Lung (tissue), 11 donors: ENCODE measurements at regions not wholly inside any gene's neighbourhood (a gene's known extent, or its start where the extent isn't known, plus 50 kb on each side); places are given as distances from the start of the nearest gene placed in this dataset.

Experiments used
- ATAC-seq: fragments of 200-7000 bp; cut with Tn5 transposase; one replicate; pipeline ENCODE4 v1.9.1; 2020; ENCODE audit warnings: moderate number of reproducible peaks; ENCODE audit not compliant: insufficient read depth, low FRiP score
- DNase-seq, 3 donors: peaks; one replicate each; pipeline ENCODE4 v3.0.0-alpha.2; 2013 to 2017
- H3K27ac ChIP-seq, 2 donors: one replicate each; pipeline ENCODE4 v1.5.1; 2013; ENCODE audit warnings: mild to moderate bottlenecking in 2 of 2, moderate library complexity in 2 of 2, control low read depth in 1 of 2, inconsistent platforms in 1 of 2, low read depth in 1 of 2, low read length in 1 of 2
- H3K27me3 ChIP-seq, 3 donors: one replicate each; pipeline ENCODE4 v1.5.1; 2013; ENCODE audit warnings: low read length in 2 of 3; ENCODE audit not compliant: control insufficient read depth in 3 of 3, insufficient read depth in 3 of 3
- H3K36me3 ChIP-seq, 4 donors: one replicate each; pipeline ENCODE4 v1.5.1; 2013; ENCODE audit warnings: low read length in 4 of 4, mild to moderate bottlenecking in 1 of 4, moderate library complexity in 1 of 4; ENCODE audit not compliant: control insufficient read depth in 4 of 4, insufficient read depth in 4 of 4
- H3K4me1 ChIP-seq, 5 donors: one replicate each; pipeline ENCODE4 v1.5.1; 2013; ENCODE audit warnings: low read length in 5 of 5, mild to moderate bottlenecking in 2 of 5, moderate library complexity in 1 of 5; ENCODE audit not compliant: control insufficient read depth in 5 of 5, insufficient read depth in 5 of 5
- H3K4me3 ChIP-seq: one replicate; pipeline ENCODE4 v1.5.1; 2013; ENCODE audit warnings: mild to moderate bottlenecking, control low read depth, moderate library complexity
- H3K9ac ChIP-seq, 2 donors: one replicate each; pipeline ENCODE4 v1.5.1; 2013; ENCODE audit warnings: low read length in 2 of 2, control low read depth in 1 of 2; ENCODE audit not compliant: insufficient read depth in 1 of 2
- H3K9me3 ChIP-seq, 4 donors: one replicate each; pipeline ENCODE4 v1.5.1; 2013; ENCODE audit warnings: low read length in 3 of 4, mild to moderate bottlenecking in 1 of 4, moderate library complexity in 1 of 4; ENCODE audit not compliant: control insufficient read depth in 4 of 4, insufficient read depth in 3 of 4
- WGBS, 2 donors: extraction: QIAGEN DNeasy Blood & Tissue Kit; methylation state at CpG; one replicate each; pipeline ENCODE4 v1.1.7; 2013; 5-methylcytosine and 5-hydroxymethylcytosine counted together
- TF ChIP-seq, protein P1 (sequence below): IDR thresholded peaks from 2 replicates; pipeline ENCODE4 v1.5.1; 2012; ENCODE audit warnings: mild to moderate bottlenecking; ENCODE audit errors: control extremely low read depth, extremely low read depth
- donor health status: control.
- donor health status: control.
- donor health status: Bipolar disorder and iron deficiency.
- donor health status: healthy.
- donor health status: DM: yes; HTN: yes; CAD: no.

DNA sequence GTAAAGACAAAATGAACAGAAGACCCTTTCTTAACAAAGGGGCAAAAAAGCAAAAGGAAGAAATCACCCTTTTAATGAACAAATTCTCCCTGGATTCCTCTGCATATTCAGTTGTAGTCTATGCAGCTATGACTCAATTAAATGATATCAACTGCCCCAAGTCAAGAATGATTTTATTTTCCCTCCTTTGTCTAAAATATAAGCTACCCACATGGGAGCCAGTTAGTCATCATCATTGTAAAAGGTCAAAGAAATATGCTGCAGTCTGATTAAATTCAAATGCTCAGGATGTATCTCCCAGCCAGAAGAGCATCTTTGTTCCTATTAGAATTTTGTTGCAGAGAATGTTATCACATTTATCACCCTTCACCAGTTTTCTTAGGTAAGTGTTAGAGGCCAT is 84.0 kb downstream of the SST start:
- TF ChIP-seq, protein P1, sequence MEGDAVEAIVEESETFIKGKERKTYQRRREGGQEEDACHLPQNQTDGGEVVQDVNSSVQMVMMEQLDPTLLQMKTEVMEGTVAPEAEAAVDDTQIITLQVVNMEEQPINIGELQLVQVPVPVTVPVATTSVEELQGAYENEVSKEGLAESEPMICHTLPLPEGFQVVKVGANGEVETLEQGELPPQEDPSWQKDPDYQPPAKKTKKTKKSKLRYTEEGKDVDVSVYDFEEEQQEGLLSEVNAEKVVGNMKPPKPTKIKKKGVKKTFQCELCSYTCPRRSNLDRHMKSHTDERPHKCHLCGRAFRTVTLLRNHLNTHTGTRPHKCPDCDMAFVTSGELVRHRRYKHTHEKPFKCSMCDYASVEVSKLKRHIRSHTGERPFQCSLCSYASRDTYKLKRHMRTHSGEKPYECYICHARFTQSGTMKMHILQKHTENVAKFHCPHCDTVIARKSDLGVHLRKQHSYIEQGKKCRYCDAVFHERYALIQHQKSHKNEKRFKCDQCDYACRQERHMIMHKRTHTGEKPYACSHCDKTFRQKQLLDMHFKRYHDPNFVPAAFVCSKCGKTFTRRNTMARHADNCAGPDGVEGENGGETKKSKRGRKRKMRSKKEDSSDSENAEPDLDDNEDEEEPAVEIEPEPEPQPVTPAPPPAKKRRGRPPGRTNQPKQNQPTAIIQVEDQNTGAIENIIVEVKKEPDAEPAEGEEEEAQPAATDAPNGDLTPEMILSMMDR: no peak

DNA sequence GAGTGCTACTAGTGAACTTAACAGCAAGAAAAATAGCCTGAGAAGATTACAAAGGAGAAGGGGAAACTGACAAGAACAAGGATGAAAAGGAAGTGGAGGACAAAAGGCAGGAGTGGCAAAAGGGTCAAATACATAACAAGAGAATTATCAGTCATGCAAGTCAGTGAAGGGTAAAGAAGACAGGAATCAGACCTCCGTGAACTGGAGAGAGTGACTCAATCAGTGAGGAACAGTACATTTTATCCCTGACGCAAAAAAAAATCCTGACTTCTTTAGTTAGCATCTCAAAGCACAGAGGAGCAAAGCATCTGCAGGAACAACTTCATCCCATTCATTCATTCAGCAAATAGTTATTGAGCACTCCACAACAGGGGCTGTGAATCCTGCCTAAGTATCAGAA is 97.8 kb downstream of the SST start:
- no peak for ATAC-seq
- Histone ChIP-seq H3K9ac (no peak overlapping the region), H3K4me1 (peaks cover 0 to 4% (median 0%) of the 10 kb centered on the region in 5 donors), H3K27ac (no peak overlapping the region), H3K27me3 (no peaks in the 10 kb centered on the region), H3K4me3 (no peak overlapping the region), H3K9me3 (peaks cover 0 to 1% (median 0%) of the 10 kb centered on the region in 4 donors), H3K36me3 (no peaks in the 10 kb centered on the region)
- TF ChIP-seq, protein P1: no peak
- DNase-seq: no peak
- WGBS, 2 donors: 63 to 77% methylated on average over 2 of the region's 2 CpGs

More for the DNA sequence above, 84.0 kb downstream of the SST start:
- Histone ChIP-seq H3K9me3 (no peaks in the 10 kb centered on the region), H3K4me3 (no peak overlapping the region), H3K27me3 (no peaks in the 10 kb centered on the region), H3K9ac (no peak overlapping the region), H3K27ac (no peak overlapping the region), H3K36me3 (no peaks in the 10 kb centered on the region), H3K4me1 (no peaks in the 10 kb centered on the region)
- no peak for DNase-seq
- ATAC-seq: no peak

DNA sequence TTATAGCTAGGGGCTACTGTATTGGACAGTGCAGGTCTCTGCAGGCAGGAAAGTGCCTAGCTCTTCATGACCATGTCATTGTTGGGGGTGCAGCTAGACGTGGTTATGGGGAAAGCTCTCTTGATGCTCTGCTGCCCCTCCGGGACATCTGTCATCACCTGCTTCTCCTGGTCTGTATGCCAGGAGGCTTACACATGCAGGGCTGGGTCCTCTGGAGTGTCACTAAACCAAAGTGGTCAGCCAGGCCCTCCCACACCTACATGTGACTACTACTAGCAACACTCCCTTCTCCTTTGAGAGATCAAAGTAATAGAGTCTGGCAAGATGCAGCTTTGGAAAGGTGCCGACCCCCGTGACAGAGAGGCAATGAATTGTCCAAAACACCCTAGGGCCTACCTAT is 98.5 kb downstream of the SST start:
- TF ChIP-seq, protein P1: no peak
- DNase-seq (no peak), ATAC-seq (no peak)
- Histone ChIP-seq H3K9ac (no peak overlapping the region), H3K27me3 (no peaks in the 10 kb centered on the region), H3K27ac (no peak overlapping the region), H3K4me1 (peaks cover 0 to 8% (median 0%) of the 10 kb centered on the region in 5 donors), H3K4me3 (no peak overlapping the region), H3K9me3 (peaks cover 0 to 1% (median 0%) of the 10 kb centered on the region in 4 donors), H3K36me3 (no peaks in the 10 kb centered on the region)
- 84 to 95% methylated on average over 4 of the region's 4 CpGs for WGBS, 2 donors

DNA sequence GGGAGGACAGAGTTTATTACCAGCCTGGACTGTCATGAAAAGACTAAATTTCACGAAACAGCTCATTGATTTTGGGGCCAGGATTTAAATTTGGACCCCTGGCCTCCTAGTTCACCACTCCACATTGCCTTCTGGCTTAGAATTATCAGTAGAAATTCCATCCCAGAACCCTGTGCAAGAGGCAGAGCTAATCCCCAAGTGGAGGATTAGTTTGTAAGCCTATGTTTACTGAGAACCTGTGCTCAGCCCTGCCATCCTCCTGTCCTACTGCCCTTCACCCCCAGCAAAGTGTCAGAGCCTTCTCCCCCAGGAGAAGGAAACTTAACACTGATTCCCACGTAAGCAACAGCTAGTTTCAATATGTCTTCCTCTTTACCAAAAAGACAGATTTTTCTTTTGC is 99.4 kb downstream of the SST start:
- Histone ChIP-seq H3K27me3 (no peaks in the 10 kb centered on the region), H3K27ac (no peak overlapping the region), H3K4me3 (no peak overlapping the region), H3K9me3 (no peaks in the 10 kb centered on the region), H3K36me3 (no peaks in the 10 kb centered on the region), H3K9ac (no peak overlapping the region), H3K4me1 (peaks cover 0 to 8% (median 0%) of the 10 kb centered on the region in 5 donors)
- ATAC-seq (no peak), DNase-seq (no peak)
- TF ChIP-seq, protein P1: no peak
- WGBS, 2 donors: 73 to 84% methylated on average over 2 of the region's 2 CpGs
